B cell (primary cell): ENCODE measurements at regions not wholly inside any gene's neighbourhood (a gene's known extent, or its start where the extent isn't known, plus 50 kb on each side); places are given as distances from the start of the nearest gene placed in this dataset.
A peak's percentile ranks its signal among the peaks of the same experiment; 100 is the strongest.

Source experiments
- ATAC-seq: fragments of 200-7000 bp; cut with Tn5 transposase; one replicate; pipeline ENCODE4 v1.10.0; 2021; ENCODE audit warnings: low read depth, mild to moderate bottlenecking, moderate number of reproducible peaks, moderate library complexity
- CTCF ChIA-PET: fragments of 350-600 bp; sonication (Branson Sonifier 250); formaldehyde crosslinking; loops from one replicate; lab custom pipeline; 2021; ENCODE audit warnings: antibody characterized with exemption, inconsistent platforms; lab: Charles Lee
- POLR2A ChIA-PET: fragments of 350-600 bp; sonication (Branson Sonifier 250); formaldehyde crosslinking; loops from one replicate; lab custom pipeline; 2021; ENCODE audit warnings: antibody characterized with exemption; lab: Charles Lee
- DNase-seq: peaks from one replicate; pipeline ENCODE4 v3.0.0; 2013
- H2AFZ ChIP-seq: 2 replicates; pipeline ENCODE4 v1.6.1; 2012; ENCODE audit warnings: mild to moderate bottlenecking, low read depth, low read length; ENCODE audit not compliant: insufficient read depth, poor library complexity, severe bottlenecking
- H3K27ac ChIP-seq, 2 donors: 1 replicate in 1 of 2; 2 replicates in 1 of 2; pipeline ENCODE4 v1.5.1; 2012 to 2013; ENCODE audit warnings: low read length in 2 of 2, mild to moderate bottlenecking in 2 of 2, moderate library complexity in 1 of 2
- H3K27me3 ChIP-seq, 4 experiments: fragments of 200-600 bp in 1 of 4; sonication (generic) in 1 of 4; replicated peaks in 1 of 4; 1 replicate in 2 of 4; 2 replicates in 2 of 4; pipeline versions ENCODE4 v1.6.1 to v1.7.0; 2013 to 2016; ENCODE audit warnings: low read length in 3 of 4, mild to moderate bottlenecking in 2 of 4, mixed read lengths in 1 of 4, moderate library complexity in 1 of 4; ENCODE audit not compliant: insufficient read depth in 4 of 4, control insufficient read depth in 3 of 4; ENCODE audit errors: control extremely low read depth in 1 of 4
- H3K36me3 ChIP-seq, 2 experiments: replicated peaks in 1 of 2; 1 replicate in 1 of 2; 2 replicates in 1 of 2; pipeline versions ENCODE4 v1.6.1 to v1.7.1; 2013; ENCODE audit warnings: low read length in 1 of 2; ENCODE audit not compliant: insufficient read depth in 2 of 2, control insufficient read depth in 1 of 2; ENCODE audit errors: control extremely low read depth in 1 of 2, extremely low read depth in 1 of 2
- H3K4me1 ChIP-seq, 2 donors: fragments of 200-600 bp in 1 of 2; sonication (generic) in 1 of 2; 1 replicate in 1 of 2; 2 replicates in 1 of 2; pipeline versions ENCODE4 v1.5.1 to v1.6.1; 2013 to 2017; ENCODE audit warnings: low read length in 2 of 2; ENCODE audit not compliant: control insufficient read depth in 2 of 2, insufficient read depth in 2 of 2
- H3K4me2 ChIP-seq: replicated peaks from 2 replicates; pipeline ENCODE3; 2012; ENCODE audit warnings: mild to moderate bottlenecking, low read depth, low read length; ENCODE audit not compliant: poor library complexity, severe bottlenecking
- H3K4me3 ChIP-seq, 5 experiments: fragments of 200-600 bp in 1 of 5; sonication (generic) in 1 of 5; 1 replicate in 3 of 5; 2 replicates in 2 of 5; pipeline versions ENCODE4 v1.5.1 to v1.7.0; 2011 to 2016; ENCODE audit warnings: low read length in 4 of 5, mild to moderate bottlenecking in 4 of 5, low read depth in 2 of 5, control low read depth in 1 of 5, moderate library complexity in 1 of 5; ENCODE audit not compliant: insufficient read depth in 1 of 5; ENCODE audit errors: control extremely low read depth in 1 of 5, extremely low read depth in 1 of 5
- H3K79me2 ChIP-seq: fragments of 200-600 bp; sonication (generic); one replicate; pipeline ENCODE4 v1.6.0; 2016; ENCODE audit warnings: low read length; ENCODE audit not compliant: control insufficient read depth, insufficient read depth
- H3K9ac ChIP-seq: fragments of 200-600 bp; sonication (generic); 2 replicates; pipeline ENCODE4 v1.6.1; 2017; ENCODE audit warnings: mild to moderate bottlenecking, low read length, moderate library complexity
- H3K9me3 ChIP-seq, 3 donors: one replicate each; pipeline versions ENCODE4 v1.6.1 to v1.7.1; 2013; ENCODE audit warnings: low read length in 2 of 3; ENCODE audit not compliant: control insufficient read depth in 2 of 3, insufficient read depth in 1 of 3; ENCODE audit errors: control extremely low read depth in 1 of 3
- H4K20me1 ChIP-seq: 2 replicates; pipeline ENCODE4 v1.6.0; 2012; ENCODE audit warnings: mild to moderate bottlenecking, low read length; ENCODE audit not compliant: insufficient read depth, control insufficient read depth, poor library complexity, severe bottlenecking
- H3K27ac Mint-ChIP-seq: one replicate; pipeline ENCODE4 v1.8.0; 2021; ENCODE audit warnings: mixed read lengths
- H3K27me3 Mint-ChIP-seq: one replicate; pipeline ENCODE4 v1.8.0; 2021; ENCODE audit warnings: mixed read lengths
- H3K4me1 Mint-ChIP-seq: one replicate; pipeline ENCODE4 v1.8.0; 2021; ENCODE audit warnings: mixed read lengths
- H3K4me3 Mint-ChIP-seq: one replicate; pipeline ENCODE4 v1.8.0; 2021; ENCODE audit warnings: mixed read lengths
- H3K9me3 Mint-ChIP-seq: one replicate; pipeline ENCODE4 v1.8.0; 2022; ENCODE audit warnings: mixed read lengths; ENCODE audit not compliant: insufficient read depth
- CTCF ChIP-seq: fragments of 200-600 bp; IDR thresholded peaks from one replicate; pipeline ENCODE4 v1.8.0; 2022; ENCODE audit warnings: antibody characterized with exemption, mild to moderate bottlenecking
- EZH2 ChIP-seq: IDR thresholded peaks from 2 replicates; pipeline ENCODE4 v1.6.1; 2012; ENCODE audit warnings: borderline replicate concordance, low read depth, mild to moderate bottlenecking, moderate library complexity, low read length; ENCODE audit not compliant: insufficient read depth, poor library complexity, severe bottlenecking
- WGBS: methylation state at CpG from one replicate; pipeline ENCODE4 v1.1.5; 2013; ENCODE audit warnings: missing lambda C conversion rate; ENCODE audit not compliant: insufficient coverage; 5-methylcytosine and 5-hydroxymethylcytosine counted together
- intact Hi-C: fragments of 100-400 bp; cut with micrococcal nuclease; formaldehyde crosslinking; loops from one replicate; pipeline ENCODE4 v1.10.0; 2022

GRCh38 chr1:219460896-219461815, 151.7 kb downstream of the ZC3H11B start:
- H3K4me1 ChIP-seq = peaks cover 11 to 20% of the 10 kb centered on the region in 2 donors
- H2AFZ ChIP-seq = peak overlapping the region; percentile 13
- H3K27ac ChIP-seq = peak overlapping the region in 1 of 2 donors; percentile 8
- TF ChIP-seq CTCF (no peak), EZH2 (no peak)
- DNase-seq (peak; percentile 46), ATAC-seq (peak; percentile 81)
- intact Hi-C loops = no loop called here
- H3K27ac Mint-ChIP-seq = peak overlapping the region; percentile 54
- peak overlapping the region; percentile 18 for H3K4me2 ChIP-seq
- H3K4me1 Mint-ChIP-seq = peaks cover 36% of the 10 kb centered on the region
- H3K27me3 ChIP-seq = no peaks in the 10 kb centered on the region
- ChIA-PET POLR2A (no interaction called here), CTCF (no interaction called here)
- H3K79me2 ChIP-seq = no peaks in the 10 kb centered on the region
- H3K36me3 ChIP-seq = no peaks in the 10 kb centered on the region
- no peak overlapping the region for H3K9ac ChIP-seq
- H3K9me3 Mint-ChIP-seq = no peaks in the 10 kb centered on the region
- no peak overlapping the region for H3K4me3 ChIP-seq
- no peaks in the 10 kb centered on the region for H3K27me3 Mint-ChIP-seq
- peaks cover 0 to 2% (median 0%) of the 10 kb centered on the region in 3 donors for H3K9me3 ChIP-seq
- no peaks in the 10 kb centered on the region for H4K20me1 ChIP-seq
- WGBS = 24% methylated on average over 6 of the region's 11 CpGs
- H3K4me3 Mint-ChIP-seq = peak overlapping the region; percentile 5
